GM23248 (cell line): ENCODE measurements at regions not wholly inside any gene's neighbourhood (a gene's known extent, or its start where the extent isn't known, plus 50 kb on each side); places are given as distances from the start of the nearest gene placed in this dataset.

ENCODE experiments used
- EZH2 ChIP-seq: fragments of 200-600 bp; sonication (generic); IDR thresholded peaks from 2 replicates; pipeline ENCODE4 v1.6.1; 2018; ENCODE audit warnings: antibody characterized with exemption, mild to moderate bottlenecking; ENCODE audit not compliant: insufficient read depth, poor library complexity, severe bottlenecking
- EZH2phosphoT487 ChIP-seq: fragments of 200-600 bp; sonication (generic); IDR thresholded peaks from 2 replicates; pipeline ENCODE4 v1.6.1; 2018; ENCODE audit warnings: antibody characterized with exemption, moderate library complexity, mild to moderate bottlenecking, low read depth; ENCODE audit not compliant: insufficient read depth

DNA sequence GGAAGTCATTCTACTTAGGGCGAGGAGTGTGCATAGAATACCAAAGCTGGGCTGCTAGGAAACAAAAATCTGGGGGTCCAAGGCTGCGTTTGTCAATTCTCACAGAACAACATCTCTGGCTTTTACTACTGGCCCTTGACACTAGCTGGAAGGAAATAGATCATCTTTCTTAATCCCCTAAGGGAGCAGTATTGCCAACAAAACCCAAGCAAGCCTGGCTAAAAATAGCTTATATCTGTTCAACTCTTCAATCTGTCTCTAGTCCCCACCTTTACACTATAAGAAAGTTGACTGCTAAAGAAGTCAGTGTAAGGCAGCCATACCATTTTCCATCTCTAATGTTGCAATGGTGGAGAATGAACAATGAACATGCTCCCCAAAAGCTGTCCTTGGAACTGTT, 107.8 kb upstream of the SPRY2 start:
- no peak for TF ChIP-seq EZH2
- no peak for TF ChIP-seq EZH2phosphoT487
